Gastroesophageal sphincter (tissue), 4 donors: ENCODE measurements at regions not wholly inside any gene's neighbourhood (a gene's known extent, or its start where the extent isn't known, plus 50 kb on each side); places are given as distances from the start of the nearest gene placed in this dataset.
A peak's percentile ranks its signal among the peaks of the same experiment; 100 is the strongest.

Experiments used
- ATAC-seq: fragments of 150-250 bp; one replicate; pipeline ENCODE4 v1.9.1; 2016; ENCODE audit warnings: mild to moderate bottlenecking, moderate library complexity
- H3K27ac ChIP-seq, 4 donors: fragments of 200-600 bp; sonication (generic) in 3 of 4; 1 replicate in 3 of 4; 2 replicates in 1 of 4; pipeline ENCODE4 v1.5.1; 2016 to 2019
- H3K27me3 ChIP-seq: fragments of 200-600 bp; sonication (generic); one replicate; pipeline ENCODE4 v1.5.1; 2019
- H3K36me3 ChIP-seq, 2 donors: fragments of 200-600 bp; sonication (generic); one replicate each; pipeline ENCODE4 v1.5.1; 2019; ENCODE audit warnings: control low read depth in 1 of 2
- H3K4me1 ChIP-seq, 3 donors: fragments of 200-600 bp; sonication (generic); 1 replicate in 2 of 3; 2 replicates in 1 of 3; pipeline ENCODE4 v1.5.1; 2016 to 2019; ENCODE audit warnings: control low read depth in 2 of 3
- H3K4me3 ChIP-seq, 2 donors: fragments of 200-600 bp; sonication (generic); one replicate each; pipeline ENCODE4 v1.5.1; 2019; ENCODE audit warnings: mild to moderate bottlenecking in 1 of 2, moderate library complexity in 1 of 2
- H3K9me3 ChIP-seq, 3 donors: fragments of 200-600 bp; sonication (generic); one replicate each; pipeline ENCODE4 v1.5.1; 2017 to 2019; ENCODE audit warnings: control low read depth in 2 of 3
- CTCF ChIP-seq, 4 experiments: fragments of 200-600 bp in 2 of 4; fragments of 450-650 bp in 2 of 4; sonication (generic) in 1 of 4; IDR thresholded peaks; one replicate each; pipeline ENCODE4 v1.5.1; 2017 to 2019; ENCODE audit warnings: antibody characterized with exemption in 4 of 4, mild to moderate bottlenecking in 2 of 4, moderate library complexity in 2 of 4
- EP300 ChIP-seq: sonication (generic); formaldehyde crosslinking; IDR thresholded peaks from one replicate; pipeline ENCODE4 v1.6.1; 2017; ENCODE audit warnings: antibody characterized with exemption, mild to moderate bottlenecking
- POLR2A ChIP-seq, 2 donors: fragments of 450-650 bp; IDR thresholded peaks; one replicate each; pipeline ENCODE4 v1.6.1; 2017; ENCODE audit warnings: antibody characterized with exemption in 2 of 2, mild to moderate bottlenecking in 2 of 2, moderate library complexity in 1 of 2
- POLR2AphosphoS5 ChIP-seq: sonication (generic); formaldehyde crosslinking; IDR thresholded peaks from one replicate; pipeline ENCODE4 v1.6.1; 2017; ENCODE audit warnings: antibody characterized with exemption
- WGBS, 2 donors: methylation state at CpG; one replicate each; pipeline ENCODE4 v1.1.5; 2018; ENCODE audit warnings: low coverage in 1 of 2; 5-methylcytosine and 5-hydroxymethylcytosine counted together

- no peaks in the 10 kb centered on the region for H3K4me1 ChIP-seq
- TF ChIP-seq POLR2A (IDR thresholded peaks at IDR 0.05) (no peak), EP300 (no peak), CTCF (IDR thresholded peaks at IDR 0.05) (peak; percentile 5 to 25 (median 16)), POLR2AphosphoS5 (peak; percentile 30)
- H3K9me3 ChIP-seq = peaks cover 0 to 7% (median 0%) of the 10 kb centered on the region in 3 donors
- H3K27me3 ChIP-seq = no peaks in the 10 kb centered on the region
- H3K4me3 ChIP-seq = no peak overlapping the region
- 30 to 38% methylated on average over 3 of the region's 3 CpGs for whole genome bisulfite sequencing, 2 donors
- H3K36me3 ChIP-seq = no peaks in the 10 kb centered on the region
- H3K27ac ChIP-seq = no peak overlapping the region
- no peak for ATAC-seq
Observed at GRCh38 chr11:29527391-29527936, 489.4 kb downstream of the KCNA4 start.

- peaks cover 0 to 17% (median 0%) of the 10 kb centered on the region in 3 donors for H3K9me3 ChIP-seq
- H3K27ac ChIP-seq = no peak overlapping the region
- TF ChIP-seq CTCF (IDR thresholded peaks at IDR 0.05) (no peak), EP300 (no peak), POLR2AphosphoS5 (no peak)
- H3K36me3 ChIP-seq = no peaks in the 10 kb centered on the region
- H3K4me3 ChIP-seq = no peak overlapping the region
- no peaks in the 10 kb centered on the region for H3K27me3 ChIP-seq
- WGBS, 2 donors = 23 to 62% methylated on average over 2 to 4 of the region's 5 CpGs
- no peaks in the 10 kb centered on the region for H3K4me1 ChIP-seq
- no peak for ATAC-seq
Observed at GRCh38 chr11:29518389-29519174, 498.2 kb downstream of the KCNA4 start.

GRCh38 chr11:29511394-29511793, 505.4 kb downstream of the KCNA4 start:
- Histone ChIP-seq H3K9me3 (no peaks in the 10 kb centered on the region), H3K4me1 (no peaks in the 10 kb centered on the region), H3K27ac (no peak overlapping the region), H3K4me3 (no peak overlapping the region), H3K36me3 (no peaks in the 10 kb centered on the region), H3K27me3 (no peaks in the 10 kb centered on the region)
- no peak for TF ChIP-seq CTCF (IDR thresholded peaks at IDR 0.05)
- no peak for TF ChIP-seq POLR2AphosphoS5
- no peak for TF ChIP-seq POLR2A (IDR thresholded peaks at IDR 0.05)
- no peak for TF ChIP-seq EP300
- ATAC-seq = no peak

- Histone ChIP-seq H3K9me3 (no peaks in the 10 kb centered on the region), H3K27me3 (no peaks in the 10 kb centered on the region), H3K4me3 (no peak overlapping the region), H3K27ac (no peak overlapping the region), H3K36me3 (no peaks in the 10 kb centered on the region), H3K4me1 (no peaks in the 10 kb centered on the region)
- TF ChIP-seq POLR2A (IDR thresholded peaks at IDR 0.05) (no peak), EP300 (no peak), POLR2AphosphoS5 (no peak), CTCF (IDR thresholded peaks at IDR 0.05) (no peak)
- no peak for ATAC-seq
Observed at GRCh38 chr11:29507376-29507775, 509.5 kb downstream of the KCNA4 start.

GRCh38 chr11:29495676-29496075, 521.2 kb downstream of the KCNA4 start:
- Histone ChIP-seq H3K4me1 (no peaks in the 10 kb centered on the region), H3K27ac (no peak overlapping the region), H3K27me3 (no peaks in the 10 kb centered on the region), H3K36me3 (no peaks in the 10 kb centered on the region), H3K4me3 (no peak overlapping the region), H3K9me3 (no peaks in the 10 kb centered on the region)
- WGBS, 2 donors = 85 to 94% methylated on average over 3 of the region's 3 CpGs
- ATAC-seq = no peak
- no peak for TF ChIP-seq POLR2A (IDR thresholded peaks at IDR 0.05)
- no peak for TF ChIP-seq POLR2AphosphoS5
- no peak for TF ChIP-seq CTCF (IDR thresholded peaks at IDR 0.05)
- no peak for TF ChIP-seq EP300
